GM19467 (cell line): ENCODE measurements at regions not wholly inside any gene's neighbourhood (a gene's known extent, or its start where the extent isn't known, plus 50 kb on each side); places are given as distances from the start of the nearest gene placed in this dataset.

Experiments
- ATAC-seq: cut with Tn5 transposase; IDR thresholded peaks from one replicate; pipeline ENCODE4 v1.9.1; 2021; ENCODE audit warnings: mild to moderate bottlenecking, moderate library complexity; ENCODE audit not compliant: unreplicated experiment

- ATAC-seq, result no peak
Measured at GRCh38 chr5:82812575-82812974, 264.6 kb downstream of the TMEM167A start.

GRCh38 chr5:82811490-82811889 is 265.7 kb downstream of the TMEM167A start:
- ATAC-seq, result no peak

- no peak for ATAC-seq
Measured at GRCh38 chr5:82809420-82810143, 267.6 kb downstream of the TMEM167A start.

GRCh38 chr5:82808960-82809359 is 268.2 kb downstream of the TMEM167A start:
- no peak for ATAC-seq

DNA sequence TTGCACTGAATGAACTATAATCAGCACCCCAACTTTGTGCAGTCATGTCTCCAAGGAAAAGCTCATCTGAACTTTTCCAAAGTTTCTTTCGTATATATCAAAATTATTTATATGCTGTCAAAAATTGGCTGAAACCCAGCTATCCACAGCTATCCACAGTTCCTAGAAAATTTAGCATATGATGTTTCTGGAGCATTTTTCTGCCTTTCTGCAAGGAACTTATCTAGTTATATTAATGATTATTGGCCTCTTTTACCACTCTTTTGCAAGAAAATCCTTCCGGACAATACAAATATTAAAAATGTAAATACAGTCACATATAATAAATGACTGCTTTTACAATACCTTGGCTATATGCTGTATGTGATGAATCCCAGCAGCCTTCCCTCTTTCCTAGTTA is 270.2 kb downstream of the TMEM167A start:
- ATAC-seq, result no peak

GRCh38 chr5:82806513-82806912 is 270.7 kb downstream of the TMEM167A start:
- ATAC-seq, result no peak

- no peak for ATAC-seq
Measured at GRCh38 chr5:82804155-82804690, 273.0 kb downstream of the TMEM167A start.

- peak; percentile 73 for ATAC-seq
Measured at GRCh38 chr5:82802954-82803353, 274.2 kb downstream of the TMEM167A start.

DNA sequence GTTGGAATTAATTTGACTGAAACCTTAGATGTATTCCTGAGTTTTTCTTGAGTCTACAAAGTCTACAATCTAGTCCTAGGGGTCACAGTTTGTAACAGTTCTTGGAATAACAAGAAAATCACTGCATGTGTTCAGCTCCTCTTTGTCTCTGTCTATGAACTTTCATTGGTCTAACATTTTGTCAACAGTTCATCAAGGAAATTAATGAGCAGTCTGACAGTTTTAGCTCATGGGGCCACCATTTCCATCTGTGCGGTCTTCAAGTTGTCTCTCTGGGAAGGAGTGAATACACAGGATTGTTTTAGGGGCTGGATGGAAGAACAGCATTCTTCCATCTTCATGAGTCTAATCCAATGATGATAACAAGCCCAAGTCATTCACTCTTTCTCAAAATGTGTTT is 276.4 kb downstream of the TMEM167A start:
- ATAC-seq, result no peak

DNA sequence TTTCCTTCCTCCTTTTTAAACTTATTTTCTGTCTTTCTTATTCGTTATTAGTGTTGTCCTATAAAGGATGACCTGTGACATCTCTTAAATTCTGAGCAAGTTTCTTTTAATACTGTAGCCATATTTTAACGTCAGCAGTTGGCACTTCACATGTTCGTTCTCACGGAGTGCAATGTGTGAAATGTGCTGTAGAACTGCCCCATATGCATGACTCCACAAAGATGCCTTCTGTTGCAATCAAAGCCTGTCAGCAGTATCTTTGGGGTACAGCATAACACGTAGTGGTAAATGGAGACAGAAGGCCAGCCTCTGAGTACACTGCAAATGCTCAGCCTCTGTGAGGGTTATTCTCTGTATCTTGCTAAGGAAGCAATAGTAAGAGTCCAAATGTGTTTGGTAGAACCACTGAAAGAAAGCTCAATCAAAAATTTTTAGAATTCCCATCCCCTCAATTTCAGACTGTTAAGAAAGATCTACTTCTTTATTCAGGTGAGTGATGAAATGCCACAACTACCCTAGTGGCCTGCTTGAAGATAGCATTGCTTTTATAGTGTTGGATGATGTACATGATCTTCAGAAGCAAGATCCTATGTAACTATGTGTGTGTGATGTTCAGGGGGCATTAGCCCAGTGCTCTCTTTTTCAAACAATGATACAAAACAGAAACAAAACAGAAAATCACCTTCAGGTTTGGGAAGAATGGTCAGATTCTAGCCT is 277.7 kb downstream of the TMEM167A start:
- no peak for ATAC-seq

DNA sequence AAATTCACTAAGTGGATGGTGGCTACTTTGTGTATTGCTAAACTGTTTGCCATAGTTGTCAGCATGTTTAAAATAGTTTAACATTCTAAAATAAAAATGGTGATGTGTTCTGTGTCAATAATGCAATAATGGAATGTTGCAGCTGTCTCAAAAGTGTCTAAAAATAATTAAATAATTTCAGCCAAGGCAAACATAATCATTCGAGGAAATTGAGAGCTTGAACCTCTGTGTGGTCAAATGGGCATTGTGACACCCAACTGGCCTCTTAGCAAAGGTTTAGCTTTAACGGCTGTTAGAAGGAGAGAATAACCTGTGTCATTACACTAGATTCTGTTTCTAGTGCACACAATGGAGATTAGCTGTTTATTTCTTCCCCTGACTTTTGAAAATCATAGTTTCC is 278.5 kb downstream of the TMEM167A start:
- no peak for ATAC-seq

DNA sequence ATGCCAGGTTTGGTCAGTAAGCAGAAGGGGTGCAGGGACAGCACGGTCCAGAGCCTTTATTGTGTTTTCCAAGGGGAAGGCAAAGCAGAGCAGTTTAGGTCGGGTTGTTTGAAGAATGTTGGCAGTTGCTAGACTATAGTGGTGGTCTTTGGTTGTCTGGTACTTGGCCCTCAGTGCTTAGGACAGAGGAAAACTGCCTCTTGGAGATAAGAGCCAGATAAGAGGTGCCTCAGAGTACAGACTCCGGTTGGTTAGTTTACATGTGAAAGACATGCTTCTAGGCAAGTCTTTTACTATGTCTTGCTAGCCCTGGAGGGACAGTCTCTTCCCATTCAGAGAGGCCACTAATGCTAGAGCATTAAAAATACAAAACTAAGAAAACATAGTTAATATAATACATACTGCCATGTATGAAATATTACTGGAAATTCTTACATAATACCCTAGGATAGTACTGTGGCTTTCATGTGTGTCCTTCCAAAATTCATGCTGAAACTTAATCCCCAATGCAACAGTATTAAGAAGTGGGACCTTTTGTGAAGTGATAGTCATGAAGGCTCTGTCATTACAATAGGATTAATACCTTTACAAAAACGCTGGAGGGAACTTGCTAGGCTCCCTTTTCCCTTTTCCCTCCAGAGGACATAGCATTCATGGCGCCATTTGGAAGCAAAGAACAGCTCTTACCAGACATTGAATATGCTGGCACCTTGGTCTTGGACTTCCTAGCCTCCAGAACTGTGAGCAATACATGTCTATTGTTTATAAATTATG is 280.4 kb downstream of the TMEM167A start:
- ATAC-seq, result no peak

DNA sequence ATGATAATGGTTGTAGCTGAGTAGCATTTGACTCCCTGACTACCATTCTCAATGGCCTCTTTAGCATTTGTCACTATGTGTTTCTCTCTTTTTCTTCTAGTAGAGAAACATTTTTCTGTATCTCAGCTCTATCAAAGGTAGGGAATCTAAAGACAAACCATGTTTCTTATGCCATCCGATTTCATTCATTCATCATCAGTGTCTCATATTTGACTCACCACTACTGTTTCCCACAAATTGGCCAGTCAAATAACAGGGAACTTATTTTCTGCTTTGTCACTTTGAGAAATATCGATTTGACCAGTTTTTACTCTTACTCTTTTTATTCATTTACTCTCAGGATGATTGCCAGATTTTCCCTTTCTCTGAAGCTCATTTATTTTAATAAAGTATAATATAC is 282.3 kb downstream of the TMEM167A start:
- no peak for ATAC-seq

DNA sequence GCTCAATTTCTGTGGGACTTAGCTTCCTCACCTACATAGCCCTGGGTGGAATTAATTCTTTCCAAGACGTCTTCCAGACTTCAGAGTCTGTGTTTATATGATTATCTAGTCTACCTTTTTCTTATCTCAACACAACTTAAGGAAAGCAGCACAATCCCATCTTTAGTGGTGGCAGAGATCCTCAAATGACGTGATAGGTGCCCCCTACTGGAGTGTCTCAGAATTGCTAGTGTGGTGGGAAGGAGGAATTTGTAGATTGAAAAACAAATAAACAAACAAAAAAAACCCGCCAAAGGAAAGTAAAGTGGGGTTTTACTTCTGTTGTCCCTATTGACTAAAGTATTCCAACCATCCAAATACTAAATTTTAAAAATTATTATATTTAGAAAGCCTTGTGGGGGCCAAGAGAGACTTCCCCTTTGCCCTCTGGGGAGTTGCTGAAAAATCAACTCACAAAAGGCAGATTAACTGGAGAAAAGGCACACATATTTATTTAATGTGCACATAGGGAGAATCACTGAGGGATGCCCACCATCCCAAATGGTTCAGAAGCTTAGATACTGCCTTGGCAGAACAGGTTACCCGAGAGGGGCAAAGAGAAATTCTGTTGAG is 283.3 kb downstream of the TMEM167A start:
- ATAC-seq, result no peak

DNA sequence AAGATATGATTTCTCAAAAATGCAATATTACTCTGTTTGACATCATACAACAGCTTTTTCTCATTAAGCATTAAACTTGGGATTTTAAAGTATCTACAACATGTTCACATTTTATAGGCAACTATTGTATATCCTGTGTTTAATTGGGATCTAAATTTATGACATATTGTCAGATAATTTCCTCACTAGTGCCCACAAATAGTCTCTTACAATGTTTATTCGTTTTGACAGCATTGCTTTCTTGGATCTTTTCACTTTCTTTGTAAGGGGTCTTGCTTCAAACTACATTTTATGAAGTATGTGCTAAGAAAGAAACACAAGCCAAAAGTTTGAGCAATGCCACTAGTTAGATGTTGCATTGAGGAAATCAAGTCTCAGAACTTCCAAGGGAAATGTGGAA is 285.1 kb downstream of the TMEM167A start:
- ATAC-seq, result no peak

DNA sequence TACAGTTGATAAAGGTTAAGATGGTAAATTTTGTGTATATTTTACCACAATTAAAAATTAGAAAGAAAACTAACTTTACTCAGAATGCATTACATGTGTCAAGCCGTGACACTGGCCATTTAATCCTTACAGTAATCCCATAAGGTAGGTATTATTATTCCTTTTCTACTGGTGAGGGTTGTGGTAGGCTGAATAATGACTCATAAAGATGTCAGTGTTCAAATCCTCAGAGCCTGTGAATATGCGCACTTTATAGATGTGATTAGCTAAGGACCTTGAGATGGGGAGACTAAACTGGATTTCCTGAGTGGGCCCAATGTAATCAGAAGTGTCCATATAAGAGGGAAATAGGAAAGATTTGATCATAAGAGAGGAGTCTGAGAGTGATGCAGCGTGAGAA is 288.1 kb downstream of the TMEM167A start:
- no peak for ATAC-seq

DNA sequence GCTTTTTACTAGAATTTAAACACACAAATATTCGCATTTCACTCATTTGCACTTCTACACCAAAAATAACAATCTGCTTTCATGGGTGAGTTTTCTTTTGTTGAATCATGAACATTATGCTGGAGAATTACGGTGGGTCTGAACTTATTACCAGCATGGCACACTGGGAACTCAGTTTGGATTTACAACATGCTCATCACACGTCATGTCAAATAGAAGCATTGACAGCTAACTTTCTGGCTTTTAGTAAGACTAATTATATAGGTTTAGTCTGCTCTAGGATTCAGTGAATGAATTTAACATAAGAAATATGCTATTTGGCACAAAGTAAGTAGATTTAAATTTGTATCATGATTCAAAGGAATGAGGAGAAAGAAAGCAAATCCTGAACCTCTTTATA is 290.4 kb downstream of the TMEM167A start:
- ATAC-seq, result no peak

DNA sequence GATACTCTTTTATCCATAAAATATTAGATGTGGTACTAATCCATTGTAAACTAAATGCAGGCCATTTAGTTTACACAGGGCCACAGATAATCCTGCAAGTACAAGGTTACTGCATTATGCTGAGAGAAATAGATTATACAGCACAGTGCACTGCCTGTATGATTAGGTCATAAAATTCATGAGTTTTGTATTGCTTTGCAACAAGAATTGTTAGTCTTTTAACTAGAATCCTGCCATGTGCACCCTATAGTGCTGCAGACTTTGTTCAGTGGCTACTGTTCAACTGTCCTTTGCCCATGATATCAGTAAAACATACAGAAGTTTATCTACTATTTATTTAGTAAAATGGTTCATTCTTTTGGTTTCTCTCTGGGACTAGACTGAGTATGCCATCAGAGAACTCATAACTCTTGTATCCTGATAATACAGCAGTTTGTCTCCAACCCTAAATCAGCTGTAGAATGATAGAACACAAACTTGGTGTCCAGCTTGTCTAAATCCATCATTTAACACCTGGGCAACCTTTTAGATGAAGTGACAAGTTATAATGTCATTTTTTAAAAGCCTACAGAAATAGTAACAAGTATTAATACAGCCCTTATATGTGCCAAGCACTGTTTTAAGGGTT is 291.2 kb downstream of the TMEM167A start:
- no peak for ATAC-seq

DNA sequence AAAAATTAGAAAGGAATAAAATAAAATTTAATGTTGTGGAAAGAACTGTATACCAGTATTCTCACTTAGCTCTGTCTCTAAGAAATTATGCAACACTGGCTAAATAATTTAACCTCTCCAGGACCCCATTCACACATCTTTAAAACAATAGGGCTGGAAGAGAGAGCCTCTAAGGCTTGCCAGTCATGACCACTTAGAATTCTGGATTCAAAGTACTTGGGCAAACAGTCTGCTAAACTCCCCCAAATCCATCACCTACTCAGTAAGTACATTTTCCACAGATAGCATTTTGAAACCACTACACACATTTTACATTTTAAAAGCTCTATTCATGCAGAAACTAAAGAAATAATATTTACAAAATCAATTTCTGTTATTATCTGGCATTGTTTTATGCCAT is 291.7 kb downstream of the TMEM167A start:
- no peak for ATAC-seq

GRCh38 chr5:82784521-82784920 is 292.7 kb downstream of the TMEM167A start:
- ATAC-seq, result no peak

DNA sequence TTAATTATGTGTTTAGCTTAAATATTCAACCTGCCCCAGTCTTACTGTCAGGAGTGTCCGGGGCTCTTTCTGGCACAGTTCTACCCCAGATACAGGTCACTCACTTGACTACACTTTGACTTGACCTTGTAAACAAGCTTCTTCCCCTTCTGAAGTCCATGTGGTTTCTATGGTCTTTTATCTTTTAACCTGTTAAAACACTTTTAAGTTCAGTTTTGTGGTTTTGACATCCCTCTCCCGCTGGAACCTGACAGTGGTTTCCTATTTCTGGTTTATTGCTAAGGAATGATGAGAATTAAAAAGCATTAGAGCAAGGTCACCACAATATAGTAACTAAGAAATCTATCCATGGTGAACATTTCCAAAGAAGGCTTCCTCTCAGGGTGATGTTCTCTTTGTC is 300.1 kb downstream of the TMEM167A start:
- no peak for ATAC-seq
